GM23338 (cell line): ENCODE measurements at regions not wholly inside any gene's neighbourhood (a gene's known extent, or its start where the extent isn't known, plus 50 kb on each side); places are given as distances from the start of the nearest gene placed in this dataset.

Source experiments
- CTCF ChIP-seq, 2 experiments: fragments of 200-600 bp in 1 of 2; sonication (generic) in 1 of 2; conservative IDR thresholded peaks; 2 replicates each; pipeline versions ENCODE4 v1.5.1 to v1.6.1; 2016 to 2017; ENCODE audit warnings: antibody characterized with exemption in 2 of 2, low read depth in 2 of 2, mild to moderate bottlenecking in 2 of 2, moderate library complexity in 1 of 2
- ETS1 ChIP-seq: IDR thresholded peaks from 2 replicates; pipeline ENCODE4 v1.6.1; 2016; ENCODE audit warnings: antibody characterized with exemption
- EZH2 ChIP-seq: fragments of 200-600 bp; sonication (generic); IDR thresholded peaks from one replicate; pipeline ENCODE4 v1.8.0; 2017; ENCODE audit warnings: antibody characterized with exemption, mild to moderate bottlenecking, low read depth; ENCODE audit not compliant: unreplicated experiment
- EZH2phosphoT487 ChIP-seq: fragments of 200-600 bp; sonication (generic); IDR thresholded peaks from one replicate; pipeline ENCODE4 v1.8.1; 2018; ENCODE audit warnings: antibody characterized with exemption; ENCODE audit not compliant: unreplicated experiment
- JUNB ChIP-seq: IDR thresholded peaks from one replicate; pipeline ENCODE4 v1.6.1; 2016; ENCODE audit warnings: antibody characterized with exemption; ENCODE audit not compliant: unreplicated experiment
- POLR2AphosphoS5 ChIP-seq: IDR thresholded peaks from 2 replicates; pipeline ENCODE4 v1.6.1; 2016; ENCODE audit warnings: antibody characterized with exemption, low read depth
- STAT1 ChIP-seq: IDR thresholded peaks from one replicate; pipeline ENCODE4 v1.6.1; 2016; ENCODE audit warnings: antibody characterized with exemption; ENCODE audit not compliant: unreplicated experiment
- ZNF331 ChIP-seq: fragments of 250-450 bp; sonication (Bioruptor Pico); IDR thresholded peaks from 2 replicates; pipeline ENCODE4 v1.5.0; 2020; ENCODE audit warnings: low read depth, mild to moderate bottlenecking, moderate library complexity
- TF ChIP-seq, protein P1 (sequence below): IDR thresholded peaks from one replicate; pipeline ENCODE4 v1.6.1; 2018; ENCODE audit warnings: antibody characterized with exemption; ENCODE audit not compliant: unreplicated experiment

DNA sequence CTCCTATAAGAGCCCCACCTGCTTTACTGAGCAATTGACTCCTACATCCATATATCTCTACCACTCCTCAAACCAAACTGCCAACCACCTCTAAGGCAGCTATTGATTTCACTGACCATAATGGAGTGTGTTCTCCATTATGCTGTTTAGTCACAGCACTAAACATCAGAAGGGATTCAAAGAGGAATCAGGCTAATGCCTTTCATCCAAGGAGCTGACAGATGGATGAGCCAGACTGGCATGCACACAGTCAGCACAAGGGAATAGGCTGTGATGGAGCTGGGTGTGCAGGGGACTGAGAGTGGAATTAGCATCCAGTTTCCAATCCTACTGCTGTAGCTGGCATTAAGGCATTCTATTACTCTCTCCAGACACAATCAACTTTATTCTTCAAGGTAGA is 88.7 kb upstream of the CCL2 start:
- TF ChIP-seq CTCF (conservative IDR thresholded peaks at IDR 0.05; ENCODE audit: low read depth in 2 of 2): no peak
- TF ChIP-seq EZH2phosphoT487: no peak
- no peak for TF ChIP-seq STAT1
- TF ChIP-seq EZH2: no peak
- TF ChIP-seq POLR2AphosphoS5: no peak
- TF ChIP-seq ETS1: no peak
- TF ChIP-seq, protein P1, sequence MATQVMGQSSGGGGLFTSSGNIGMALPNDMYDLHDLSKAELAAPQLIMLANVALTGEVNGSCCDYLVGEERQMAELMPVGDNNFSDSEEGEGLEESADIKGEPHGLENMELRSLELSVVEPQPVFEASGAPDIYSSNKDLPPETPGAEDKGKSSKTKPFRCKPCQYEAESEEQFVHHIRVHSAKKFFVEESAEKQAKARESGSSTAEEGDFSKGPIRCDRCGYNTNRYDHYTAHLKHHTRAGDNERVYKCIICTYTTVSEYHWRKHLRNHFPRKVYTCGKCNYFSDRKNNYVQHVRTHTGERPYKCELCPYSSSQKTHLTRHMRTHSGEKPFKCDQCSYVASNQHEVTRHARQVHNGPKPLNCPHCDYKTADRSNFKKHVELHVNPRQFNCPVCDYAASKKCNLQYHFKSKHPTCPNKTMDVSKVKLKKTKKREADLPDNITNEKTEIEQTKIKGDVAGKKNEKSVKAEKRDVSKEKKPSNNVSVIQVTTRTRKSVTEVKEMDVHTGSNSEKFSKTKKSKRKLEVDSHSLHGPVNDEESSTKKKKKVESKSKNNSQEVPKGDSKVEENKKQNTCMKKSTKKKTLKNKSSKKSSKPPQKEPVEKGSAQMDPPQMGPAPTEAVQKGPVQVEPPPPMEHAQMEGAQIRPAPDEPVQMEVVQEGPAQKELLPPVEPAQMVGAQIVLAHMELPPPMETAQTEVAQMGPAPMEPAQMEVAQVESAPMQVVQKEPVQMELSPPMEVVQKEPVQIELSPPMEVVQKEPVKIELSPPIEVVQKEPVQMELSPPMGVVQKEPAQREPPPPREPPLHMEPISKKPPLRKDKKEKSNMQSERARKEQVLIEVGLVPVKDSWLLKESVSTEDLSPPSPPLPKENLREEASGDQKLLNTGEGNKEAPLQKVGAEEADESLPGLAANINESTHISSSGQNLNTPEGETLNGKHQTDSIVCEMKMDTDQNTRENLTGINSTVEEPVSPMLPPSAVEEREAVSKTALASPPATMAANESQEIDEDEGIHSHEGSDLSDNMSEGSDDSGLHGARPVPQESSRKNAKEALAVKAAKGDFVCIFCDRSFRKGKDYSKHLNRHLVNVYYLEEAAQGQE: no peak
- no peak for TF ChIP-seq ZNF331 (CRISPR knock-in tag)
- no peak for TF ChIP-seq JUNB
